Mesothelial cell of epicardium (in vitro differentiated cells): ENCODE measurements at regions not wholly inside any gene's neighbourhood (a gene's known extent, or its start where the extent isn't known, plus 50 kb on each side); places are given as distances from the start of the nearest gene placed in this dataset.

Source experiments
- DNase-seq, 2 experiments: peaks; one replicate each; pipeline ENCODE4 v3.0.0; 2021; ENCODE audit warnings: low spot score in 2 of 2; ENCODE audit not compliant: unreplicated experiment in 2 of 2
- H3K27ac Mint-ChIP-seq: 2 replicates; pipeline ENCODE4 v1.8.0; 2021; ENCODE audit warnings: mixed read lengths
- H3K27me3 Mint-ChIP-seq: 2 replicates; pipeline ENCODE4 v1.8.0; 2021; ENCODE audit warnings: low read depth, mixed read lengths
- H3K36me3 Mint-ChIP-seq: 2 replicates; pipeline ENCODE4 v1.8.0; 2021; ENCODE audit warnings: mixed read lengths
- H3K4me1 Mint-ChIP-seq: 2 replicates; pipeline ENCODE4 v1.8.0; 2021; ENCODE audit warnings: mixed read lengths
- H3K4me3 Mint-ChIP-seq: 2 replicates; pipeline ENCODE4 v1.8.0; 2021; ENCODE audit warnings: mild to moderate bottlenecking, moderate library complexity, mixed read lengths
- H3K9me3 Mint-ChIP-seq: 2 replicates; pipeline ENCODE4 v1.8.0; 2021; ENCODE audit warnings: mixed read lengths
- TF ChIP-seq, protein P1 (sequence below): fragments of 200-600 bp; sonication (generic); IDR thresholded peaks from one replicate; pipeline ENCODE4 v1.5.0; 2021; ENCODE audit warnings: antibody characterized with exemption; ENCODE audit not compliant: unreplicated experiment

- DNase-seq: no peak
- Mint-ChIP-seq H3K4me3 (no peak overlapping the region), H3K4me1 (no peaks in the 10 kb centered on the region), H3K27me3 (no peaks in the 10 kb centered on the region), H3K36me3 (peaks cover 2% of the 10 kb centered on the region), H3K27ac (no peak overlapping the region), H3K9me3 (peaks cover 61% of the 10 kb centered on the region)
- TF ChIP-seq, protein P1, sequence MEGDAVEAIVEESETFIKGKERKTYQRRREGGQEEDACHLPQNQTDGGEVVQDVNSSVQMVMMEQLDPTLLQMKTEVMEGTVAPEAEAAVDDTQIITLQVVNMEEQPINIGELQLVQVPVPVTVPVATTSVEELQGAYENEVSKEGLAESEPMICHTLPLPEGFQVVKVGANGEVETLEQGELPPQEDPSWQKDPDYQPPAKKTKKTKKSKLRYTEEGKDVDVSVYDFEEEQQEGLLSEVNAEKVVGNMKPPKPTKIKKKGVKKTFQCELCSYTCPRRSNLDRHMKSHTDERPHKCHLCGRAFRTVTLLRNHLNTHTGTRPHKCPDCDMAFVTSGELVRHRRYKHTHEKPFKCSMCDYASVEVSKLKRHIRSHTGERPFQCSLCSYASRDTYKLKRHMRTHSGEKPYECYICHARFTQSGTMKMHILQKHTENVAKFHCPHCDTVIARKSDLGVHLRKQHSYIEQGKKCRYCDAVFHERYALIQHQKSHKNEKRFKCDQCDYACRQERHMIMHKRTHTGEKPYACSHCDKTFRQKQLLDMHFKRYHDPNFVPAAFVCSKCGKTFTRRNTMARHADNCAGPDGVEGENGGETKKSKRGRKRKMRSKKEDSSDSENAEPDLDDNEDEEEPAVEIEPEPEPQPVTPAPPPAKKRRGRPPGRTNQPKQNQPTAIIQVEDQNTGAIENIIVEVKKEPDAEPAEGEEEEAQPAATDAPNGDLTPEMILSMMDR: no peak
These were observed 148.7 kb downstream of the CCDC59 start for GRCh38 chr12:82209533-82209932.

DNA sequence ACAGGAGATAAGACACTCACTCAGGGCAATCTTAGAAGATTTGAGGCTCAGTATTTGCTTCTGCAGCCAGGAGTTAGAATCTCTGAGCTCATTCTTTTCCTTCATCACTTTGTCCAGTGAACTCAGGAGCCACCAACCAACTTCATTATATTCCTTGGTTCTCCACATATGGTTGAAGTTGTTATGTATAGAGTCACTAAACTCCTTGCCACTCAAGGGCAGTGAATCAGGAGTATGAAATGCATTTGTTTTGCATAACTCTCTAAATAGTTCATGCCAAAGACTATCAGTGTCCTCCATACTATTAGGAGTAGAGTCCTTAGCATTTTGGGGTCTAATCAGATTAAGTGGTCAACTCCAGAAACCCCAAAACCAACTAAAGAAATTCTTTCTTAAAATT is 150.6 kb downstream of the CCDC59 start:
- Mint-ChIP-seq H3K4me3 (no peak overlapping the region), H3K4me1 (no peaks in the 10 kb centered on the region), H3K27me3 (no peaks in the 10 kb centered on the region), H3K36me3 (peaks cover 2% of the 10 kb centered on the region), H3K27ac (no peak overlapping the region), H3K9me3 (peaks cover 70% of the 10 kb centered on the region)
- no peak for DNase-seq
- TF ChIP-seq, protein P1: no peak

DNA sequence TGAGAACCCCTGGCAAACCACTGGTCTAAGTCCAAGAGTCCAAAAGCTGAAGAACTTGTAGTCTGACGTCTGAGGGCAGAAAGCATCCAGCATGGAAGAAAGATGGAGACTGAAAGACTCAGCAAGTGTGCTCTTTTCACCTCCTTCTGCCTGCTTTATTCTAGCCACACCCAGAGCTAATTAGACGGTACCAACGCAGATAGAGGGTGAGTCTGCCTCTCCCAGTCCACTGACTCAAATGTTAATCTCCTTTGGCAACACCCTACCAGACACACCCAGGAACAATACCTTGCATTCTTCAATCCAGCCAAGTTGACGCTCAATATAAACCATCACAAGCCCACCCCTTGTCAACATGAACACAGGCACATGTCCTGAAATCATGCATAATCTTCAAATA is 155.1 kb downstream of the CCDC59 start:
- TF ChIP-seq, protein P1: no peak
- peaks cover 46% of the 10 kb centered on the region for H3K9me3 Mint-ChIP-seq
- H3K27me3 Mint-ChIP-seq: no peaks in the 10 kb centered on the region
- no peaks in the 10 kb centered on the region for H3K36me3 Mint-ChIP-seq
- no peak overlapping the region for H3K4me3 Mint-ChIP-seq
- H3K4me1 Mint-ChIP-seq: no peaks in the 10 kb centered on the region
- H3K27ac Mint-ChIP-seq: no peak overlapping the region
- no peak for DNase-seq

DNA sequence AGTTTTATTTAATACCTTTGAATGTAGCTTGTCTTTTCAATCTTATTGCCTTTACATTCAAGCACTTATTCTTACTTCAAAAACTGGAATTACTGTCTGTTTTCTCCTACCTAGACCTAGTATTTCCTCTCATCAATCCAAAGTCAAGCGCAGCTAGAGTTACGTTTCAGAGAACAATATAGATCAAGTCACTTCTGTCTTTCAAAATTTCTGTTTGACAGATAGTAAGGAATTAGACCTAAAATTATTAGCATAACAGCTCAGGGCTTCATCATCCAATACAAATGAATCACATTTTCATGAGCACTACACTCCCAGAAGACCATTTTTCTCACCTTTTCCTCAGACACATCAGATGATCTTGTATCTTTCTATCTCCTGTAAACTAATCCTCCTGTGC is 170.6 kb downstream of the CCDC59 start:
- peaks cover 5% of the 10 kb centered on the region for H3K9me3 Mint-ChIP-seq
- H3K36me3 Mint-ChIP-seq: no peaks in the 10 kb centered on the region
- no peaks in the 10 kb centered on the region for H3K27me3 Mint-ChIP-seq
- no peaks in the 10 kb centered on the region for H3K4me1 Mint-ChIP-seq
- DNase-seq: no peak
- H3K27ac Mint-ChIP-seq: no peak overlapping the region
- TF ChIP-seq, protein P1: no peak
- no peak overlapping the region for H3K4me3 Mint-ChIP-seq

DNA sequence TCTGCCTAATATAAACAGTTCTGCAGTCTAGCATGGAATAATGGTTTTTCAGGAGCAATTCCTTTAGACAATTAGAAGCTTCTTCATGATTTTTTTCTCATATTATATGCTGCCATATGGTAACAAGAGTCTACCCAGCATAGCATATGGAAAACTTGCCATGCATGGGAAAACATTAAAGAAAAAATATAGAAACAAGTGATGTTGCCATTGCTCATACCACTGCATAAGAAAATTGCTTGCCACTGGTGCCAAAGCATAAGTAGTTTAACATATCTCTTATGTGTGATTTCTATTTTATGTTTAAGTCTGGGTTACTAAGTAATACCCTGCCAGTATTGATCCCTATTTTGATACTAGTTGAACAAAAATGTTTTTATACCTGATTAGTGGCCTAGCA is 171.2 kb downstream of the CCDC59 start:
- no peak overlapping the region for H3K4me3 Mint-ChIP-seq

More for the DNA sequence above, 171.2 kb downstream of the CCDC59 start:
- no peak for DNase-seq
- peaks cover 5% of the 10 kb centered on the region for H3K9me3 Mint-ChIP-seq
- H3K36me3 Mint-ChIP-seq: no peaks in the 10 kb centered on the region
- H3K4me1 Mint-ChIP-seq: no peaks in the 10 kb centered on the region
- H3K27ac Mint-ChIP-seq: no peak overlapping the region
- TF ChIP-seq, protein P1: no peak
- no peaks in the 10 kb centered on the region for H3K27me3 Mint-ChIP-seq
